Endothelial cell of umbilical vein (primary cell): ENCODE measurements at regions not wholly inside any gene's neighbourhood (a gene's known extent, or its start where the extent isn't known, plus 50 kb on each side); places are given as distances from the start of the nearest gene placed in this dataset.
"Not testable (repeated sequence)": the region's sequence is repeated elsewhere in the genome, so short reads cannot be mapped to it uniquely, and the experiment has no call there.

Experiments used
- BruUV-seq: library from RNA; stranded (reverse); fragments of 400-500 nt; replicated peaks from 2 replicates; lab custom pipeline; 2021; lab: Mats Ljungman, UMichigan
- CTCF ChIA-PET: fragments of 300-600, 350-600 bp; sonication (Branson Sonifier 250); formaldehyde crosslinking; loops from one replicate; lab custom pipeline; 2021; ENCODE audit warnings: antibody characterized with exemption, inconsistent platforms; lab: Charles Lee
- POLR2A ChIA-PET: fragments of 300-600, 350-600 bp; sonication (Branson Sonifier 250); formaldehyde crosslinking; loops from one replicate; lab custom pipeline; 2021; ENCODE audit warnings: antibody characterized with exemption, inconsistent platforms; lab: Charles Lee
- DNase-seq: peaks from one replicate; pipeline ENCODE4 v3.0.0-alpha.2; 2011; ENCODE audit warnings: low read depth, low spot score
- FAIRE-seq: peaks from 2 replicates; lab custom pipeline; 2011; peaks lifted over from hg19 to GRCh38; lab: Jason Lieb, UNC
- H2AFZ ChIP-seq: 2 replicates; pipeline ENCODE4 v1.6.0; 2012; ENCODE audit warnings: low read depth, low read length, control low read depth, inconsistent platforms
- H3K27ac ChIP-seq: 2 replicates; pipeline ENCODE4 v1.5.1; 2011; ENCODE audit warnings: low read depth, mild to moderate bottlenecking, control low read depth, low read length, moderate library complexity; ENCODE audit not compliant: insufficient read depth
- H3K27me3 ChIP-seq, 2 experiments: 2 replicates each; pipeline versions ENCODE4 v1.6.0 to v1.6.1; 2011; ENCODE audit warnings: low read length in 2 of 2, mixed read lengths in 1 of 2; ENCODE audit not compliant: control insufficient read depth in 2 of 2, insufficient read depth in 2 of 2
- H3K36me3 ChIP-seq, 2 experiments: 2 replicates in 1 of 2; 3 replicates in 1 of 2; pipeline ENCODE4 v1.5.1; 2011; ENCODE audit warnings: low read length in 2 of 2, mild to moderate bottlenecking in 1 of 2, moderate library complexity in 1 of 2; ENCODE audit not compliant: control insufficient read depth in 2 of 2, insufficient read depth in 2 of 2; ENCODE audit errors: extremely low read depth in 1 of 2
- H3K4me1 ChIP-seq: 3 replicates; pipeline ENCODE4 v1.5.1; 2011; ENCODE audit warnings: mild to moderate bottlenecking, low read length; ENCODE audit not compliant: control insufficient read depth, insufficient read depth; ENCODE audit errors: extremely low read depth
- H3K4me2 ChIP-seq: 2 replicates; pipeline ENCODE4 v1.6.1; 2011; ENCODE audit warnings: low read length, control low read depth, mixed read lengths; ENCODE audit not compliant: insufficient read depth
- H3K4me3 ChIP-seq, 3 experiments: fragments of 200-600 bp in 1 of 3; sonication (generic), shearing (Covaris generic) in 1 of 3; replicated peaks in 1 of 3; 2 replicates each; pipeline ENCODE4 v1.5.1; 2011 to 2016; ENCODE audit warnings: control low read depth in 3 of 3, low read length in 3 of 3, mild to moderate bottlenecking in 2 of 3, inconsistent platforms in 1 of 3, low read depth in 1 of 3, moderate library complexity in 1 of 3; ENCODE audit not compliant: insufficient read depth in 1 of 3
- H3K79me2 ChIP-seq: 2 replicates; pipeline ENCODE4 v1.6.0; 2012; ENCODE audit warnings: low read length, inconsistent platforms; ENCODE audit not compliant: control insufficient read depth, insufficient read depth
- H3K9ac ChIP-seq: replicated peaks from 2 replicates; pipeline ENCODE3; 2011; ENCODE audit warnings: low read length, control low read depth; ENCODE audit not compliant: insufficient read depth; ENCODE audit errors: extremely low read depth
- H3K9me1 ChIP-seq: replicated peaks from 3 replicates; pipeline ENCODE4 v1.6.0; 2011; ENCODE audit warnings: mild to moderate bottlenecking, low read length; ENCODE audit not compliant: control insufficient read depth, insufficient read depth; ENCODE audit errors: extremely low read depth
- H3K9me3 ChIP-seq: replicated peaks from 2 replicates; pipeline ENCODE4 v1.5.1; 2012; ENCODE audit warnings: low read length, inconsistent platforms; ENCODE audit not compliant: control insufficient read depth, insufficient read depth
- H4K20me1 ChIP-seq: replicated peaks from 2 replicates; pipeline ENCODE3; 2011; ENCODE audit warnings: mild to moderate bottlenecking, low read length; ENCODE audit not compliant: control insufficient read depth, insufficient read depth; ENCODE audit errors: extremely low read depth
- FOS ChIP-seq: IDR thresholded peaks from 2 replicates; pipeline ENCODE4 v1.6.1; 2011; ENCODE audit warnings: mild to moderate bottlenecking, low read length, moderate library complexity, borderline replicate concordance; ENCODE audit not compliant: insufficient read depth
- JUN ChIP-seq: IDR thresholded peaks from 2 replicates; pipeline ENCODE4 v1.6.1; 2011; ENCODE audit warnings: borderline replicate concordance, low read depth; ENCODE audit not compliant: insufficient read length, insufficient read depth
- dilution Hi-C: fragments of 300-500 bp; cut with MboI; formaldehyde crosslinking; loops from one replicate; pipeline ENCODE4 v1.15.0; 2019; ENCODE audit warnings: low sequenced_read_pairs; ENCODE audit not compliant: extremely low pct_ligation_motif_present
- intact Hi-C: fragments of 100-400 bp; cut with micrococcal nuclease; formaldehyde crosslinking; loops from one replicate; pipeline ENCODE4 v1.10.0; 2022

GRCh38 chr18:30679285-30679930 is 363.1 kb downstream of the DSC3 start:
- POLR2A ChIA-PET: no interaction called here
- Histone ChIP-seq H4K20me1 (no peaks in the 10 kb centered on the region), H3K9ac (no peak overlapping the region), H3K9me1 (no peaks in the 10 kb centered on the region), H3K79me2 (no peaks in the 10 kb centered on the region), H2AFZ (no peak overlapping the region), H3K36me3 (no peaks in the 10 kb centered on the region), H3K27me3 (no peaks in the 10 kb centered on the region), H3K4me2 (no peak overlapping the region), H3K27ac (no peak overlapping the region), H3K4me3 (no peak overlapping the region), H3K9me3 (peaks cover 3% of the 10 kb centered on the region), H3K4me1 (no peaks in the 10 kb centered on the region)
- DNase-seq (no peak), FAIRE-seq (no peak)
- no TSS peak for BruUV-seq
- intact Hi-C loops: no loop called here
- CTCF ChIA-PET: no interaction called here
- TF ChIP-seq JUN (no peak), FOS (no peak)
- dilution Hi-C loops: no loop called here

- H3K27ac ChIP-seq, H3K27me3 ChIP-seq, H3K4me2 ChIP-seq, H3K79me2 ChIP-seq, H2AFZ ChIP-seq, BruUV-seq, CTCF ChIA-PET, H3K4me3 ChIP-seq, H3K4me1 ChIP-seq, dilution Hi-C loops, H4K20me1 ChIP-seq, H3K9ac ChIP-seq, intact Hi-C loops, DNase-seq, H3K9me1 ChIP-seq, FAIRE-seq, POLR2A ChIA-PET, H3K9me3 ChIP-seq, H3K36me3 ChIP-seq: not testable (repeated sequence)
Measured at GRCh38 chr18:30677813-30678212, 364.7 kb downstream of the DSC3 start.
